OCI-LY1 (cell line): ENCODE measurements at regions not wholly inside any gene's neighbourhood (a gene's known extent, or its start where the extent isn't known, plus 50 kb on each side); places are given as distances from the start of the nearest gene placed in this dataset.

ENCODE experiments used
- H2AFZ ChIP-seq: fragments of 200-600 bp; sonication (generic), shearing (Covaris generic); 2 replicates; pipeline ENCODE4 v1.6.0; 2014; ENCODE audit warnings: antibody characterized with exemption, mild to moderate bottlenecking, low read length
- H3F3A ChIP-seq: fragments of 200-600 bp; sonication (generic), shearing (Covaris generic); 2 replicates; pipeline ENCODE4 v1.6.0; 2014; ENCODE audit warnings: mild to moderate bottlenecking, antibody characterized with exemption, low read length, moderate library complexity; ENCODE audit not compliant: insufficient read depth
- H3K27ac ChIP-seq: fragments of 200-600 bp; sonication (generic); 2 replicates; pipeline ENCODE4 v1.5.1; 2014; ENCODE audit warnings: low read length, mixed run types, mild to moderate bottlenecking, low read depth; ENCODE audit not compliant: poor library complexity, severe bottlenecking
- H3K27me3 ChIP-seq: fragments of 200-600 bp; sonication (generic); 2 replicates; pipeline ENCODE4 v1.6.0; 2014; ENCODE audit warnings: antibody characterized with exemption, mild to moderate bottlenecking, low read length, moderate library complexity; ENCODE audit not compliant: insufficient read depth
- H3K36me3 ChIP-seq: fragments of 200-600 bp; sonication (generic); 2 replicates; pipeline ENCODE4 v1.6.1; 2014; ENCODE audit warnings: mild to moderate bottlenecking, antibody characterized with exemption, low read length, moderate library complexity, mixed read lengths; ENCODE audit not compliant: insufficient read depth
- H3K4me1 ChIP-seq: fragments of 200-600 bp; sonication (generic); 2 replicates; pipeline ENCODE4 v1.5.1; 2014; ENCODE audit warnings: mild to moderate bottlenecking, low read length, moderate library complexity; ENCODE audit not compliant: insufficient read depth, severe bottlenecking
- H3K4me2 ChIP-seq: fragments of 200-600 bp; sonication (generic), shearing (Covaris generic); 2 replicates; pipeline ENCODE4 v1.6.1; 2014; ENCODE audit warnings: low read length
- H3K4me3 ChIP-seq: fragments of 200-600 bp; sonication (generic); 2 replicates; pipeline ENCODE4 v1.5.1; 2014; ENCODE audit warnings: low read length, low read depth, mild to moderate bottlenecking, mixed read lengths; ENCODE audit not compliant: poor library complexity, severe bottlenecking
- H3K79me2 ChIP-seq: fragments of 200-600 bp; shearing (Covaris generic); 2 replicates; pipeline ENCODE4 v1.6.1; 2016; ENCODE audit warnings: mixed run types, low read length, mixed read lengths; ENCODE audit not compliant: insufficient read depth
- H3K9ac ChIP-seq: fragments of 200-600 bp; sonication (generic), shearing (Covaris generic); 2 replicates; pipeline ENCODE4 v1.6.1; 2014; ENCODE audit warnings: mild to moderate bottlenecking, low read length, mixed read lengths
- H3K9me2 ChIP-seq: fragments of 200-600 bp; sonication (generic), shearing (Covaris generic); 2 replicates; pipeline ENCODE4 v1.6.1; 2014; ENCODE audit warnings: low read depth, mild to moderate bottlenecking, low read length, mixed read lengths
- H3K9me3 ChIP-seq: fragments of 200-600 bp; shearing (Covaris generic); 2 replicates; pipeline ENCODE4 v1.6.1; 2014; ENCODE audit warnings: low read length, mixed read lengths
- H4K20me1 ChIP-seq: fragments of 200-600 bp; sonication (generic), shearing (Covaris generic); 2 replicates; pipeline ENCODE4 v1.6.0; 2016; ENCODE audit warnings: mild to moderate bottlenecking, low read length; ENCODE audit not compliant: insufficient read depth
- CTCF ChIP-seq: fragments of 200-600 bp; sonication (generic), shearing (Covaris generic); IDR thresholded peaks from 2 replicates; pipeline ENCODE4 v1.5.1; 2017; ENCODE audit warnings: mild to moderate bottlenecking, antibody characterized with exemption, low read length, moderate library complexity, mixed read lengths
- EZH2 ChIP-seq: fragments of 200-600 bp; sonication (generic), shearing (Covaris generic); IDR thresholded peaks from 2 replicates; pipeline ENCODE4 v1.8.0; 2017; ENCODE audit warnings: borderline replicate concordance, mixed run types, mild to moderate bottlenecking, antibody characterized with exemption, low read length, moderate library complexity, mixed read lengths

- Histone ChIP-seq H3K4me2 (no peak overlapping the region), H3K79me2 (no peaks in the 10 kb centered on the region), H3K4me1 (no peaks in the 10 kb centered on the region), H3K4me3 (no peak overlapping the region), H3K9ac (no peak overlapping the region), H2AFZ (no peak overlapping the region), H3K9me3 (no peaks in the 10 kb centered on the region), H3K36me3 (no peaks in the 10 kb centered on the region), H4K20me1 (no peaks in the 10 kb centered on the region), H3K27ac (no peak overlapping the region), H3K27me3 (no peaks in the 10 kb centered on the region), H3K9me2 (no peaks in the 10 kb centered on the region), H3F3A (no peaks in the 10 kb centered on the region)
- TF ChIP-seq CTCF (no peak), EZH2 (no peak)
These were observed 946.3 kb upstream of the INTU start for GRCh38 chr4:126686491-126686890.

DNA sequence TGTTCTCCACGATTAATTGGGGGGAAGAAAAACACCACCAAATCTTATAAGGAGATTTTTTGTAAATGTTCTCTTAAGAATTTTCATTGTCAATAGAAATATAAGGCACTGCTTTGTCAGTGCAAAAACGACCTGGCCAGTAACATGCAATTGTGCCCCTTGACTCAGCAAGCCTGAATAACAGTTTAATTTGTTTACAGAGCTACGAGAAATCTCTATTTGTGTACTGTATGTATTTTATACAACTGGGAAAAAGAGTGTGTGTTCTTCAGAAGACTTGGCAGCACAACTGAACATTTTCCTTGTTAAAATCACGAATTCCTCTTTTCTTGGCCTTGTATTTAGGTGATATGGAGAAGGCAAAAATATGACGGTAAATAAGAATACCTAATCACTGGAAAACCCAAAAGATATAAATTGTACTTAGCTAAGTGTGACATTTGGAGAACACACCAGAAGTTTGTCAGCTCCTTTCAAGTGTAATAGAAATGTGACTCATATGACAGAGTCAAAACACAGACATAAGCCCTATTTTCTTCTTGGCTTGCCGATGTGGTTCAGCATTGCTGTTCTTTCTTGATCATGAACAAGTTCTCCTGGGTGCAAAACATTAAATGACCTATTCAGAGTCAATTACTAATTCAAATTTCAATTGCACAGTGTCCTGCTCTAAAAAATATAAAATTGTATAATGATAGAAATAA lies 945.0 kb upstream of the INTU start:
- no peak overlapping the region for H3K27ac ChIP-seq
- H3K9me3 ChIP-seq: no peaks in the 10 kb centered on the region
- no peak overlapping the region for H3K9ac ChIP-seq
- no peaks in the 10 kb centered on the region for H3K36me3 ChIP-seq
- TF ChIP-seq CTCF (no peak), EZH2 (no peak)
- H3K4me3 ChIP-seq: no peak overlapping the region
- no peaks in the 10 kb centered on the region for H3K79me2 ChIP-seq
- H2AFZ ChIP-seq: no peak overlapping the region
- no peaks in the 10 kb centered on the region for H3F3A ChIP-seq
- H3K4me1 ChIP-seq: no peaks in the 10 kb centered on the region
- H3K9me2 ChIP-seq: no peaks in the 10 kb centered on the region
- H4K20me1 ChIP-seq: no peaks in the 10 kb centered on the region
- no peaks in the 10 kb centered on the region for H3K27me3 ChIP-seq
- H3K4me2 ChIP-seq: no peak overlapping the region

DNA sequence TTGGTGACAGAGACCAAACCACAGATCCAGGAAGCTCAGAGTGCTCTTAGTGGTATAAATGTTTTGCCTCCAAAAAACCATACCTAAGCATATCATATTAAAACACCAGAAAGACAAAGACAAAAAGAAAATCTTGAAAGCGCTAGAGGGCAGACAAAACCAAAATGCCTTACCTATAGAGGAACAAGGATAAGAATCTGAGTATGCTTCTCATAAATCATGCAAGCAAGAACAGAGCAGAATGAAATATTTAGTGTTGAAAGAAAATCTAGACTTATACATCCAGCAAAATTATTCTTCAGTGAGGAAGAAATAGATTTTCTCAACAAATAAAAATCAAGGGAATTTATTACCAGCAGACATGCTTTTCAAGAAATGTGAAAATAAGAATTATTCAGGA lies 941.0 kb upstream of the INTU start:
- Histone ChIP-seq H2AFZ (no peak overlapping the region), H3K9me3 (no peaks in the 10 kb centered on the region), H3K4me2 (no peak overlapping the region), H3K9me2 (no peaks in the 10 kb centered on the region), H4K20me1 (no peaks in the 10 kb centered on the region), H3K27ac (no peak overlapping the region), H3K4me3 (no peak overlapping the region), H3K79me2 (no peaks in the 10 kb centered on the region), H3K9ac (no peak overlapping the region), H3K4me1 (no peaks in the 10 kb centered on the region), H3K27me3 (no peaks in the 10 kb centered on the region), H3K36me3 (no peaks in the 10 kb centered on the region), H3F3A (no peaks in the 10 kb centered on the region)
- no peak for TF ChIP-seq EZH2
- 0 out of 2 replicates have a peak, but pooled peaks have one; percentile 7 for TF ChIP-seq CTCF
